Endothelial cell of umbilical vein (primary cell): ENCODE measurements at regions not wholly inside any gene's neighbourhood (a gene's known extent, or its start where the extent isn't known, plus 50 kb on each side); places are given as distances from the start of the nearest gene placed in this dataset.

Source experiments
- BruUV-seq: library from RNA; stranded (reverse); fragments of 400-500 nt; replicated peaks from 2 replicates; lab custom pipeline; 2021; lab: Mats Ljungman, UMichigan
- CTCF ChIA-PET: fragments of 300-600, 350-600 bp; sonication (Branson Sonifier 250); formaldehyde crosslinking; loops from one replicate; lab custom pipeline; 2021; ENCODE audit warnings: antibody characterized with exemption, inconsistent platforms; lab: Charles Lee
- POLR2A ChIA-PET: fragments of 300-600, 350-600 bp; sonication (Branson Sonifier 250); formaldehyde crosslinking; loops from one replicate; lab custom pipeline; 2021; ENCODE audit warnings: antibody characterized with exemption, inconsistent platforms; lab: Charles Lee
- DNase-seq: peaks from one replicate; pipeline ENCODE4 v3.0.0-alpha.2; 2011; ENCODE audit warnings: low read depth, low spot score
- FAIRE-seq: peaks from 2 replicates; lab custom pipeline; 2011; peaks lifted over from hg19 to GRCh38; lab: Jason Lieb, UNC
- H2AFZ ChIP-seq: 2 replicates; pipeline ENCODE4 v1.6.0; 2012; ENCODE audit warnings: low read depth, low read length, control low read depth, inconsistent platforms
- H3K27ac ChIP-seq: 2 replicates; pipeline ENCODE4 v1.5.1; 2011; ENCODE audit warnings: low read depth, mild to moderate bottlenecking, control low read depth, low read length, moderate library complexity; ENCODE audit not compliant: insufficient read depth
- H3K27me3 ChIP-seq, 2 experiments: 2 replicates each; pipeline versions ENCODE4 v1.6.0 to v1.6.1; 2011; ENCODE audit warnings: low read length in 2 of 2, mixed read lengths in 1 of 2; ENCODE audit not compliant: control insufficient read depth in 2 of 2, insufficient read depth in 2 of 2
- H3K36me3 ChIP-seq, 2 experiments: 2 replicates in 1 of 2; 3 replicates in 1 of 2; pipeline ENCODE4 v1.5.1; 2011; ENCODE audit warnings: low read length in 2 of 2, mild to moderate bottlenecking in 1 of 2, moderate library complexity in 1 of 2; ENCODE audit not compliant: control insufficient read depth in 2 of 2, insufficient read depth in 2 of 2; ENCODE audit errors: extremely low read depth in 1 of 2
- H3K4me1 ChIP-seq: 3 replicates; pipeline ENCODE4 v1.5.1; 2011; ENCODE audit warnings: mild to moderate bottlenecking, low read length; ENCODE audit not compliant: control insufficient read depth, insufficient read depth; ENCODE audit errors: extremely low read depth
- H3K4me2 ChIP-seq: 2 replicates; pipeline ENCODE4 v1.6.1; 2011; ENCODE audit warnings: low read length, control low read depth, mixed read lengths; ENCODE audit not compliant: insufficient read depth
- H3K4me3 ChIP-seq, 3 experiments: fragments of 200-600 bp in 1 of 3; sonication (generic), shearing (Covaris generic) in 1 of 3; replicated peaks in 1 of 3; 2 replicates each; pipeline ENCODE4 v1.5.1; 2011 to 2016; ENCODE audit warnings: control low read depth in 3 of 3, low read length in 3 of 3, mild to moderate bottlenecking in 2 of 3, inconsistent platforms in 1 of 3, low read depth in 1 of 3, moderate library complexity in 1 of 3; ENCODE audit not compliant: insufficient read depth in 1 of 3
- H3K79me2 ChIP-seq: 2 replicates; pipeline ENCODE4 v1.6.0; 2012; ENCODE audit warnings: low read length, inconsistent platforms; ENCODE audit not compliant: control insufficient read depth, insufficient read depth
- H3K9ac ChIP-seq: replicated peaks from 2 replicates; pipeline ENCODE3; 2011; ENCODE audit warnings: low read length, control low read depth; ENCODE audit not compliant: insufficient read depth; ENCODE audit errors: extremely low read depth
- H3K9me1 ChIP-seq: replicated peaks from 3 replicates; pipeline ENCODE4 v1.6.0; 2011; ENCODE audit warnings: mild to moderate bottlenecking, low read length; ENCODE audit not compliant: control insufficient read depth, insufficient read depth; ENCODE audit errors: extremely low read depth
- H3K9me3 ChIP-seq: replicated peaks from 2 replicates; pipeline ENCODE4 v1.5.1; 2012; ENCODE audit warnings: low read length, inconsistent platforms; ENCODE audit not compliant: control insufficient read depth, insufficient read depth
- H4K20me1 ChIP-seq: replicated peaks from 2 replicates; pipeline ENCODE3; 2011; ENCODE audit warnings: mild to moderate bottlenecking, low read length; ENCODE audit not compliant: control insufficient read depth, insufficient read depth; ENCODE audit errors: extremely low read depth
- CTCF ChIP-seq, 2 donors: IDR thresholded peaks; 1 replicate in 1 of 2; 2 replicates in 1 of 2; pipeline ENCODE4 v1.5.1; 2011; ENCODE audit warnings: low read length in 2 of 2, mild to moderate bottlenecking in 2 of 2, moderate library complexity in 2 of 2, control low read depth in 1 of 2, inconsistent platforms in 1 of 2, low read depth in 1 of 2; ENCODE audit not compliant: insufficient read depth in 1 of 2; ENCODE audit errors: extremely low read depth in 1 of 2
- EZH2 ChIP-seq: IDR thresholded peaks from 2 replicates; pipeline ENCODE4 v1.6.1; 2012; ENCODE audit warnings: borderline replicate concordance, low read depth, mild to moderate bottlenecking, moderate library complexity, low read length, inconsistent platforms; ENCODE audit not compliant: severe bottlenecking
- FOS ChIP-seq: IDR thresholded peaks from 2 replicates; pipeline ENCODE4 v1.6.1; 2011; ENCODE audit warnings: mild to moderate bottlenecking, low read length, moderate library complexity, borderline replicate concordance; ENCODE audit not compliant: insufficient read depth
- GATA2 ChIP-seq: IDR thresholded peaks from 2 replicates; pipeline ENCODE4 v1.7.0; 2011; ENCODE audit warnings: low read depth, mild to moderate bottlenecking, moderate library complexity, mixed read lengths, low read length; ENCODE audit not compliant: insufficient read length, insufficient read depth
- JUN ChIP-seq: IDR thresholded peaks from 2 replicates; pipeline ENCODE4 v1.6.1; 2011; ENCODE audit warnings: borderline replicate concordance, low read depth; ENCODE audit not compliant: insufficient read length, insufficient read depth
- MAX ChIP-seq: IDR thresholded peaks from 2 replicates; pipeline ENCODE4 v1.6.1; 2011; ENCODE audit not compliant: insufficient read depth, insufficient read length
- MYC ChIP-seq: IDR thresholded peaks from one replicate; pipeline ENCODE4 v1.6.1; 2011; ENCODE audit warnings: mild to moderate bottlenecking, low read depth, low read length
- POLR2A ChIP-seq: IDR thresholded peaks from 2 replicates; pipeline ENCODE4 v1.6.1; 2012; ENCODE audit warnings: low read depth, mild to moderate bottlenecking, control low read depth, low read length
- POLR2AphosphoS5 ChIP-seq: IDR thresholded peaks from 2 replicates; pipeline ENCODE4 v1.6.1; 2012; ENCODE audit warnings: low read depth, mild to moderate bottlenecking, control low read depth, low read length, moderate library complexity; ENCODE audit not compliant: insufficient read depth
- dilution Hi-C: fragments of 300-500 bp; cut with MboI; formaldehyde crosslinking; loops from one replicate; pipeline ENCODE4 v1.15.0; 2019; ENCODE audit warnings: low sequenced_read_pairs; ENCODE audit not compliant: extremely low pct_ligation_motif_present
- intact Hi-C: fragments of 100-400 bp; cut with micrococcal nuclease; formaldehyde crosslinking; loops from one replicate; pipeline ENCODE4 v1.10.0; 2022

GRCh38 chr2:41431756-41432155, 616.1 kb upstream of the PKDCC start:
- H3K4me1 ChIP-seq: no peaks in the 10 kb centered on the region
- H3K9me1 ChIP-seq: no peaks in the 10 kb centered on the region
- no peaks in the 10 kb centered on the region for H3K27me3 ChIP-seq
- intact Hi-C loops (no loop called here), dilution Hi-C loops (no loop called here)
- no peak overlapping the region for H3K4me2 ChIP-seq
- no peak for TF ChIP-seq POLR2AphosphoS5
- TF ChIP-seq MAX: no peak
- TF ChIP-seq JUN: no peak
- TF ChIP-seq CTCF (IDR thresholded peaks at IDR 0.05; ENCODE audit: extremely low read depth in 1 of 2, insufficient read depth in 1 of 2, low read depth in 1 of 2, low read length in 2 of 2): no peak
- TF ChIP-seq POLR2A: no peak
- no peak for TF ChIP-seq GATA2
- TF ChIP-seq MYC: no peak
- no peak for TF ChIP-seq EZH2
- TF ChIP-seq FOS: no peak
- no peak overlapping the region for H3K27ac ChIP-seq
- CTCF ChIA-PET: interaction anchor here (0.8 to 1.3 kb wide), 3 partner anchors 17 to 267 kb away, joined by 3 to 5 read pairs (median 3); no protein-coding TSS in a partner anchor
- no peak overlapping the region for H2AFZ ChIP-seq
- FAIRE-seq (no peak), DNase-seq (no peak)
- no peaks in the 10 kb centered on the region for H4K20me1 ChIP-seq
- no peaks in the 10 kb centered on the region for H3K9me3 ChIP-seq
- no peaks in the 10 kb centered on the region for H3K79me2 ChIP-seq
- no peak overlapping the region for H3K4me3 ChIP-seq
- BruUV-seq: no TSS peak
- H3K9ac ChIP-seq: no peak overlapping the region
- POLR2A ChIA-PET: no interaction called here
- no peaks in the 10 kb centered on the region for H3K36me3 ChIP-seq
